Smooth muscle cell of the brain vasculature (primary cell): ENCODE measurements at regions not wholly inside any gene's neighbourhood (a gene's known extent, or its start where the extent isn't known, plus 50 kb on each side); places are given as distances from the start of the nearest gene placed in this dataset.

Experiments
- DNase-seq: peaks from one replicate; pipeline ENCODE4 v3.0.0-alpha.2; 2012; ENCODE audit warnings: low read depth, low spot score

GRCh38 chr18:78780719-78781600 is 198.7 kb upstream of the SALL3 start:
- no peak for DNase-seq

GRCh38 chr18:78781601-78781960 is 198.0 kb upstream of the SALL3 start:
- DNase-seq = no peak

- DNase-seq = no peak
Observed at GRCh38 chr18:78782951-78783563, 196.6 kb upstream of the SALL3 start.

DNA sequence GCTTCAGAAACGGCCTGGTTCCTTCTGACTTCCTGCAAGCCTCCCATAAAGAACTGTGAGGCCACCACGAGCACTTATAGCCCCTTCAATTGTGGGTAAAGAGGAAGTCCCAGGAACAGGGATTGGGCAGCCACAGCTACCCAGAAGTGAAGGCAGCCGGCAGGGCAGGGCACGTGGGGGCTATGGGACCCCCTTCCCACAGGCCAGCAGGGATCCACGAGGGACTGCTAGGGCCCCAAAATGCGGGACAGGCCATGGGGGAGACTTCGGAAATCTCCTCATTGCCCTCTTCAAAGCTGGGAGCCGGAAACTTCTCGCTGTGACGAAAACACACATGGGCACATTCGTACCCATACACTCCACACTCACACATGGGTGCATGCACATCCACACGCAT is 196.1 kb upstream of the SALL3 start:
- no peak for DNase-seq

GRCh38 chr18:78784861-78785260 is 194.8 kb upstream of the SALL3 start:
- no peak for DNase-seq

GRCh38 chr18:78785706-78786105 is 193.9 kb upstream of the SALL3 start:
- no peak for DNase-seq

- DNase-seq = no peak
Observed at GRCh38 chr18:78786776-78787175, 192.8 kb upstream of the SALL3 start.

GRCh38 chr18:78787751-78788150 is 191.9 kb upstream of the SALL3 start:
- no peak for DNase-seq

DNA sequence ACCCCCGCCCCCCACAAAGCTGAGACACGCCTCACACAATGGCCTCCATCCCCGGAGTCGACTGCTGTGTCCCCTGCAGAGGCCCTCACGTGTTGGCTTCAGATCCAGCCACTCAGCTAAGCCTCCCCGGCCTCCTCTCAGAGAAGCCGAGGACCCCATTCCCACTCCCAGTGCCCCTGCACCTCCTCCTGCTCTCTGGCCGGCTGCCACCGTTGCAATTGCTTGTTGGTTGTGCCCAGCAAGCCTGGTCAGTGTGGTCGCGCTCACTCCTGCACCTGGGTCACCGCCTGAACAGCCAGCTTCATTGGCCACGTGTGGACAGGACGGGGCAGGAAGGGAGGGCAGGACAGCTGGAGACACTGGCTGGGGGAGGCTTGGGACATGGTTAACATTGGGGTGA is 191.5 kb upstream of the SALL3 start:
- no peak for DNase-seq

GRCh38 chr18:78789850-78790249 is 189.8 kb upstream of the SALL3 start:
- DNase-seq = no peak

DNA sequence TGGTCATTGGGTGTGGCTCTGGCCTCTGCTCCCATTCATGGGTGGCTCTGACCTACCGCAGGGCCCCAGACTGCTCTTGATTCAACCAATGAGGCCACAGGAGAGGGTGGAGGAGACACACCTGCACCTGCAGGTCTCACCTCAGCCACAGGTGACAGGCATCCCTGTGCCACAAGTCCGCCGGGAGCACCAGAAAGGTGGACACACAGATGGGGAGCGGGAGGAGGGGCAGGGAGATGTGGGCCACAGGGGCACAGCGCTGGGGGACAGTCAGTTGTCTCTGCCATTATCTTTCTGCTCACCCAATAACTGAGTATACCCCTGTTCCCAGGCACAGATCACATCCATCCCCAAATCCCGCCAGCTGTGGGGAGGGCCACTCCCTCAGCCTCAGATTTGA is 189.1 kb upstream of the SALL3 start:
- DNase-seq = no peak

GRCh38 chr18:78790960-78791359 is 188.7 kb upstream of the SALL3 start:
- no peak for DNase-seq

GRCh38 chr18:78792094-78792493 is 187.5 kb upstream of the SALL3 start:
- DNase-seq = no peak

DNA sequence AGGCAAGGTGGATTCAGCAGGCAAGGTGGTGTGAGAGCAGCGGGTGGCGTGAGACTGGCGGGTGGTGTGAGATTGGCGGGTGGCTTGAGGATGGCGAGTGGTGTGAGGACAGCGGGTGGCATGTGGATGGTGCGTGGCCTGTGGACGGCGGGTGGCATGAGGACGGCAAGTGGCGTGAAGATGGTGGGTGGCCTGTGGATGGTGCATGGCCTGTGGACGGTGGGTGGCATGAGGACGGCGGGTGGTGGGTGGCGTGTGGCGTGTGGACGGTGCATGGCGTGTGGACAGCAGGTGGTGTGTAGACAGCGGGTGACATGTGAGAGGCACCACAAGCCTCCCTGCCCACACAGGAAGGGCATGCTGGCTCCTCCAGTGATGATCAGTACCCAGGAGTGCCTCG is 186.9 kb upstream of the SALL3 start:
- no peak for DNase-seq

GRCh38 chr18:78793313-78794070 is 186.1 kb upstream of the SALL3 start:
- no peak for DNase-seq

DNA sequence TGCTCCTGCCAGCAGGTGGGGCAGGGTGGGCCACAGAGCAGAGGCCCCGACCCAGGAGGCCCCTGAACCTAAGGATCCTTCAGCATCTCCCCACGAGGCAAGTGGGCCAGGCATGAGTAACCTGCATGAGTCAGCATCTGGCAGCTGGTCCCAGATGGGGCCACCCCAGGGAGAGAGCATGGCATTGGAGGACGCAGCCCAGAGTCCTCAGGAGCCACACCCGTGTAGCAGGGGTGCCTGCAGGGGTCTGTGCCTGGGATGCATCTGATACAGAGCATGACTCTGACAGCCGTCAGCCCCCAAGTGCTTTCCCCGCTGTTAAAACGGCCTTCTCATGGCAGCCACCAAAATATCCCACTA is 185.6 kb upstream of the SALL3 start:
- DNase-seq = no peak

DNA sequence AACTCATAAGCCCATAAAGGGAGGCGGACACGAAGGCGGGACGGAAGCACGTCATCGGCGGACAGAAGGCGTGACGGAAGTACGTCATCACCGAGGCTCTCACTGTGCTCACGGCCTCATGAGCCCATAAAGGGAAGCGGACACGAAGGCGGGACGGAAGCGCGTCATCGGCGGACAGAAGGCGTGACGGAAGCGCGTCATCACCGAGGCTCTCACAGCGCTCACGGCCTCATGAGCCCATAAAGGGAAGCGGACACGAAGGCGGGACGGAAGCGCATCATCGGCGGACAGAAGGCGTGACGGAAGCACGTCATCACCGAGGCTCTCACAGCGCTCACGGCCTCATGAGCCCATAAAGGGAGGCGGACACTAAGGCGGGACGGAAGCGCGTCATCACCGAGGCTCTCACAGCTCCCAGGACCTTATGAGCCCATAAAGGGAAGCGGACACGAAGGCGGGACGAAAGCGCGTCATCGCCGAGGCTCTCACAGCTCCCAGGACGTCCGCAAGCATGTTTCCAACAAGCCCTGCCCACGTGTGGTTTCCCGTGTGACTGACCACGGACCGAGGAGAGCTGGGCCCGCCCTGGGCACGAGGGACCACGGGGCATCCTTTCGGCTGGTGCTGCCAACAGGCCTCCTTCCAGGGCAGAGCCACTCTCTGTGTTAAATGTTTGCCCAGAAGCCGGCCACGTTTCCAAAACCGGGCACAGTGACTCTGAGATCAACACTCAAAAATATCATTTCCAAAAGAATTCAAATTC is 182.7 kb upstream of the SALL3 start:
- DNase-seq = no peak

- DNase-seq = no peak
Observed at GRCh38 chr18:78797499-78797898, 182.1 kb upstream of the SALL3 start.

DNA sequence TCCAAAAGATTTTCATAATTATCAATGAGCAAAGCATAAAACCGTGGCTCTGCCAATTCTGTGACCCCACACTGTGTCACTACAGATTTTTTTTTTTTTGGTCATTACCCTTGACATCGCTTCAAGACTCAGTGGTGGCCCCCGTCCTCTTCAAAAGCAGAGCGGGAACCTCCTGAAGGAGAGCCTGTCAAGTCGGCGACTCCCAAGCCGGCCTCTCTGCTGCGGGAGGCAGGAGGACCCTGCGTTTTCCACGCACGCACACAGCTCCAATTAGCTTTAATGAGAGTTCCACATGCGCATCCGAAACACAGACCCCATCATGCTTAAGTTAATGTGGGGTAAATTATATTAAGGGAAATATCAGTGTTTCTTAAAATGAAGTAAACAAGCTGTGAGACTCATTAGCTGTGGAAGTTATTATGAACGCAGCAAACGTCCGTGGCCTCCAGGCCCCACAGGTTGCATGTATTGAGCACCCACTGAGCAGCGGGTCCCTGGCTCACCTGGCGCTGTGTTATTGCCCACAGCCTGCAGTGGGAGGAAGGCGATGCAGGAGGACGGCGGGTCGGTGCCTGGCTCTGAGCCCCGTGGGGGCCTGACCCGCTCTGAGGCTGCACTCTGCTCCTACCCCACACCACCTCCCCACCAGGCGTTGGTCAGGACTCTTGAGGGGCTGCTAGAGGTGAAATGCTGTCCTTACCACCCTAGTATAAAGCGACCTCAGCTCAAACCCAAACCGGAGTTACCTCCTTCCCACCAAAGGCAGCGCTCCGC is 181.0 kb upstream of the SALL3 start:
- DNase-seq = no peak

GRCh38 chr18:78799382-78800089 is 180.1 kb upstream of the SALL3 start:
- no peak for DNase-seq
